KMS-11 (cell line): ENCODE measurements at regions not wholly inside any gene's neighbourhood (a gene's known extent, or its start where the extent isn't known, plus 50 kb on each side); places are given as distances from the start of the nearest gene placed in this dataset.

Experiments
- H2AFZ ChIP-seq: fragments of 200-600 bp; sonication (generic); 2 replicates; pipeline ENCODE4 v1.6.1; 2016; ENCODE audit warnings: antibody characterized with exemption, mixed run types, low read depth
- H3K27ac ChIP-seq: fragments of 200-600 bp; sonication (generic); 2 replicates; pipeline ENCODE4 v1.6.1; 2016; ENCODE audit warnings: mild to moderate bottlenecking, mixed run types
- H3K27me3 ChIP-seq: fragments of 200-600 bp; sonication (generic); 2 replicates; pipeline ENCODE4 v1.6.1; 2017; ENCODE audit warnings: mild to moderate bottlenecking, low read depth, mixed run types, moderate library complexity; ENCODE audit not compliant: insufficient read depth
- H3K36me3 ChIP-seq: fragments of 200-600 bp; sonication (generic); 2 replicates; pipeline ENCODE4 v1.6.1; 2017; ENCODE audit warnings: mild to moderate bottlenecking, mixed run types; ENCODE audit not compliant: insufficient read depth
- H3K4me1 ChIP-seq: fragments of 200-600 bp; sonication (generic); 2 replicates; pipeline ENCODE4 v1.6.1; 2016; ENCODE audit warnings: mild to moderate bottlenecking, low read depth, mixed run types; ENCODE audit not compliant: poor library complexity, severe bottlenecking
- H3K4me2 ChIP-seq: fragments of 200-600 bp; sonication (generic); 2 replicates; pipeline ENCODE4 v1.7.0; 2016; ENCODE audit warnings: mild to moderate bottlenecking, mixed run types
- H3K4me3 ChIP-seq: fragments of 200-600 bp; sonication (generic); IDR thresholded peaks from 2 replicates; pipeline ENCODE4 v1.6.1; 2017; ENCODE audit warnings: low read depth, low read length, mixed read lengths; ENCODE audit not compliant: insufficient read depth
- H3K79me2 ChIP-seq: fragments of 200-600 bp; sonication (generic); 2 replicates; pipeline ENCODE4 v1.6.1; 2016; ENCODE audit warnings: low read depth, mixed run types; ENCODE audit not compliant: insufficient read depth
- H3K9ac ChIP-seq: fragments of 200-600 bp; sonication (generic); 2 replicates; pipeline ENCODE4 v1.6.1; 2016; ENCODE audit warnings: mild to moderate bottlenecking, mixed run types
- H4K20me1 ChIP-seq: fragments of 200-600 bp; sonication (generic); 2 replicates; pipeline ENCODE4 v1.6.1; 2016; ENCODE audit warnings: mild to moderate bottlenecking, mixed run types; ENCODE audit not compliant: insufficient read depth
- TF ChIP-seq, protein P1 (sequence below): fragments of 200-600 bp; sonication (generic); conservative IDR thresholded peaks from 2 replicates; pipeline ENCODE4 v1.6.1; 2017; ENCODE audit warnings: low read depth, mild to moderate bottlenecking, antibody characterized with exemption, low read length, moderate library complexity, mixed read lengths

DNA sequence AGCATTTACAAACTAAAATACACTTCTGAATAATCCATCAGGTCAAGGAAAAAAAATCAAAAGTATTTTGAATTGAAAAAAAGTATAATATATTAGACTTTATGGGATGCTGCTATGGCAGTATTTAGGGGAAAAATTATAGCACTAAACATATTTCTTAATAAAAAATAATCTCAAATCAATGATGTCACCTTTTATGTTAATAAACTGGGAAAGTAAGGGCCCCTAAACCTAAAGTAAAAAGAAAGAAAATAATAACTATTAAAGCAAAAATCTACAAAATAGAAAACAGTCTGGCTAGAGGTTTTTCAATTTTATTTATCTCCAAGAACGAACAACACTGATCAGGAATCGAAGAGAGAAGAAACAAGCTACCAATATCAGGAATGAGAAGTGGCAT is 160.8 kb upstream of the PLXNA2 start:
- no peak overlapping the region for H3K4me3 ChIP-seq
- H3K79me2 ChIP-seq = no peaks in the 10 kb centered on the region
- no peak overlapping the region for H3K27ac ChIP-seq
- no peaks in the 10 kb centered on the region for H3K27me3 ChIP-seq
- TF ChIP-seq, protein P1, sequence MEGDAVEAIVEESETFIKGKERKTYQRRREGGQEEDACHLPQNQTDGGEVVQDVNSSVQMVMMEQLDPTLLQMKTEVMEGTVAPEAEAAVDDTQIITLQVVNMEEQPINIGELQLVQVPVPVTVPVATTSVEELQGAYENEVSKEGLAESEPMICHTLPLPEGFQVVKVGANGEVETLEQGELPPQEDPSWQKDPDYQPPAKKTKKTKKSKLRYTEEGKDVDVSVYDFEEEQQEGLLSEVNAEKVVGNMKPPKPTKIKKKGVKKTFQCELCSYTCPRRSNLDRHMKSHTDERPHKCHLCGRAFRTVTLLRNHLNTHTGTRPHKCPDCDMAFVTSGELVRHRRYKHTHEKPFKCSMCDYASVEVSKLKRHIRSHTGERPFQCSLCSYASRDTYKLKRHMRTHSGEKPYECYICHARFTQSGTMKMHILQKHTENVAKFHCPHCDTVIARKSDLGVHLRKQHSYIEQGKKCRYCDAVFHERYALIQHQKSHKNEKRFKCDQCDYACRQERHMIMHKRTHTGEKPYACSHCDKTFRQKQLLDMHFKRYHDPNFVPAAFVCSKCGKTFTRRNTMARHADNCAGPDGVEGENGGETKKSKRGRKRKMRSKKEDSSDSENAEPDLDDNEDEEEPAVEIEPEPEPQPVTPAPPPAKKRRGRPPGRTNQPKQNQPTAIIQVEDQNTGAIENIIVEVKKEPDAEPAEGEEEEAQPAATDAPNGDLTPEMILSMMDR = no peak
- no peaks in the 10 kb centered on the region for H3K36me3 ChIP-seq
- H4K20me1 ChIP-seq = no peaks in the 10 kb centered on the region
- H3K4me1 ChIP-seq = no peaks in the 10 kb centered on the region
- H3K4me2 ChIP-seq = no peak overlapping the region
- H2AFZ ChIP-seq = no peak overlapping the region
- H3K9ac ChIP-seq = no peak overlapping the region

DNA sequence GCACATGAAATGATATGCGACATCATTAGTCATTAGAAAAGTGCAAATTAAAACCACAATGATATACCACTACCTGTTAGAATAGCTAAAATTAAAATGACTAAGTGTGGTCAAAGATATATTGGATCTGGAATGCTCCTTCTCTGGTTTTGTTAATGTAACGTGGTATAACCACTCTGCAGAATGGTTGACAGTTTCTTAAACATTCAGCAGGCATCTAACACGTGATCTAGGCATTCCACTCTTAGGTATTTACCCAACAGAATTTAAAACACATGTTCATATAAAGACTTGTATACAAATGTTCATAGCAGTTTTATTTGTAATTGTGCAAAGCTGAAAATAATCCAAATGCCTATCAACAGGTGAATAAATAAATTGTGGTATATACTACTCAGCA is 165.0 kb upstream of the PLXNA2 start:
- Histone ChIP-seq H3K4me3 (no peak overlapping the region), H3K27ac (no peak overlapping the region), H3K9ac (no peak overlapping the region), H4K20me1 (no peaks in the 10 kb centered on the region), H3K27me3 (no peaks in the 10 kb centered on the region), H3K4me1 (no peaks in the 10 kb centered on the region), H3K79me2 (no peaks in the 10 kb centered on the region), H3K36me3 (no peaks in the 10 kb centered on the region), H2AFZ (no peak overlapping the region), H3K4me2 (no peak overlapping the region)
- TF ChIP-seq, protein P1 = no peak

DNA sequence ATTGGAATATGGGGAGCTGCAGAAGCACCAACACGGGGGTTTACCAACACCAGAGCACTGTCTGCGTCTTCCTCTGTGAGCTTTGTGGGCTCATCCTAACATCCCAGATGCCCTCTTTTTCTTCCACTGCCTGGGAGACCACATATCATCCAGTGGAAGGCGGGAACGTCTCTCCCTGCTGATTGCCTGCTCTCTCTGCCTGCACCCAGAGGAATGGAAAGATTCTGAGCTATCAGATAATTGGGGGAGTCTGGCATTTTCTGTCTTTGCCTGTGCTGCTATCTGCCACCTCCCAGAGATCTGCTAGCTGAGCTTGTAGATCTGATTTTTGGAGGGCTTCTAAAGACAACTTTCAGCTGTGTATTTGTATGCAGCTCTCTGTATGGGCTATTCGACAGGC is 166.2 kb upstream of the PLXNA2 start:
- TF ChIP-seq, protein P1 = no peak
- Histone ChIP-seq H3K27me3 (no peaks in the 10 kb centered on the region), H3K4me3 (no peak overlapping the region), H2AFZ (no peak overlapping the region), H3K79me2 (no peaks in the 10 kb centered on the region), H3K4me1 (no peaks in the 10 kb centered on the region), H3K4me2 (no peak overlapping the region), H3K27ac (no peak overlapping the region), H3K9ac (no peak overlapping the region), H3K36me3 (no peaks in the 10 kb centered on the region), H4K20me1 (no peaks in the 10 kb centered on the region)

DNA sequence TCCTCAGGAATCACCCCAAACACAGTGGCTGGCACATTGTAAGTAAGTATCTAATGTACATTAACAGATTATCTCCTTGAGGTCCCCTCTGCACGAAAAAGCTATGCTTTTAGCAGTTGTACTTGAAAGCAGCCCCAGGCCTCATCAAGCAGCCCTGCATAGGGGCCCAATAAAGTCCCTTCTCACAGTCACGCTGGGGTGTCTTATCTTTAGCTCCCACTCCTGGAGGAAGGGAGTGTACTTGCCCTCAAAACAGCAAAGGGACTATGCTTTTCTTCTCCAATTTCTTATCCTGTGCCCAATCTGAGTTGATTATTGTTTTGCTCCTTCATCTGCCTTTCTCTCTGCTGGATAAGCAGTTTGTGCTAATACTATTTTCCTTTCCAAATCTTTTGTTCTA is 168.8 kb upstream of the PLXNA2 start:
- H3K4me2 ChIP-seq = no peak overlapping the region
- TF ChIP-seq, protein P1 = no peak
- no peak overlapping the region for H3K27ac ChIP-seq
- peaks cover 7% of the 10 kb centered on the region for H3K4me1 ChIP-seq
- H4K20me1 ChIP-seq = no peaks in the 10 kb centered on the region
- no peaks in the 10 kb centered on the region for H3K27me3 ChIP-seq
- H2AFZ ChIP-seq = no peak overlapping the region
- H3K4me3 ChIP-seq = no peak overlapping the region
- H3K9ac ChIP-seq = no peak overlapping the region
- H3K79me2 ChIP-seq = no peaks in the 10 kb centered on the region
- no peaks in the 10 kb centered on the region for H3K36me3 ChIP-seq
